ELR (cell line): ENCODE measurements at regions not wholly inside any gene's neighbourhood (a gene's known extent, or its start where the extent isn't known, plus 50 kb on each side); places are given as distances from the start of the nearest gene placed in this dataset.
"Not testable (repeated sequence)": the region's sequence is repeated elsewhere in the genome, so short reads cannot be mapped to it uniquely, and the experiment has no call there.

Experiments
- DNase-seq: peaks from one replicate; pipeline ENCODE4 v3.0.0-alpha.2; 2015; ENCODE audit warnings: low read depth

GRCh38 chr7:51613911-51614357 lies 297.3 kb upstream of the COBL start:
- DNase-seq, result no peak

GRCh38 chr7:51611937-51612336 lies 295.3 kb upstream of the COBL start:
- no peak for DNase-seq

- no peak for DNase-seq
Measured at GRCh38 chr7:51607447-51607846, 290.8 kb upstream of the COBL start.

- DNase-seq, result no peak
Measured at GRCh38 chr7:51606601-51607154, 290.1 kb upstream of the COBL start.

GRCh38 chr7:51602376-51602775 lies 285.8 kb upstream of the COBL start:
- no peak for DNase-seq

GRCh38 chr7:51601461-51601860 lies 284.9 kb upstream of the COBL start:
- no peak for DNase-seq

GRCh38 chr7:51599935-51600334 lies 283.3 kb upstream of the COBL start:
- not testable (repeated sequence) for DNase-seq

GRCh38 chr7:51593628-51594027 lies 277.0 kb upstream of the COBL start:
- DNase-seq, result no peak

GRCh38 chr7:51592842-51593599 lies 276.4 kb upstream of the COBL start:
- no peak for DNase-seq

GRCh38 chr7:51591223-51591622 lies 274.6 kb upstream of the COBL start:
- no peak for DNase-seq

- no peak for DNase-seq
Measured at GRCh38 chr7:51590746-51591145, 274.1 kb upstream of the COBL start.

GRCh38 chr7:51589111-51589510 lies 272.5 kb upstream of the COBL start:
- no peak for DNase-seq

- no peak for DNase-seq
Measured at GRCh38 chr7:51587604-51588003, 271.0 kb upstream of the COBL start.

GRCh38 chr7:51577390-51577789 lies 260.8 kb upstream of the COBL start:
- no peak for DNase-seq

GRCh38 chr7:51569581-51569980 lies 253.0 kb upstream of the COBL start:
- DNase-seq, result no peak

GRCh38 chr7:51569176-51569575 lies 252.6 kb upstream of the COBL start:
- no peak for DNase-seq

GRCh38 chr7:51551070-51551469 lies 234.5 kb upstream of the COBL start:
- no peak for DNase-seq

- DNase-seq, result no peak
Measured at GRCh38 chr7:51545131-51545530, 228.5 kb upstream of the COBL start.

- DNase-seq, result no peak
Measured at GRCh38 chr7:51543801-51544553, 227.4 kb upstream of the COBL start.

- DNase-seq, result not testable (repeated sequence)
Measured at GRCh38 chr7:51540906-51541305, 224.3 kb upstream of the COBL start.

- no peak for DNase-seq
Measured at GRCh38 chr7:51539840-51540239, 223.2 kb upstream of the COBL start.

GRCh38 chr7:51528172-51528571 lies 211.6 kb upstream of the COBL start:
- DNase-seq, result no peak

GRCh38 chr7:51521694-51522312 lies 205.2 kb upstream of the COBL start:
- DNase-seq, result no peak
